ENCODE measurements at regions not wholly inside any gene's neighbourhood (a gene's known extent, or its start where the extent isn't known, plus 50 kb on each side); places are given as distances from the start of the nearest gene placed in this dataset.

DNA sequence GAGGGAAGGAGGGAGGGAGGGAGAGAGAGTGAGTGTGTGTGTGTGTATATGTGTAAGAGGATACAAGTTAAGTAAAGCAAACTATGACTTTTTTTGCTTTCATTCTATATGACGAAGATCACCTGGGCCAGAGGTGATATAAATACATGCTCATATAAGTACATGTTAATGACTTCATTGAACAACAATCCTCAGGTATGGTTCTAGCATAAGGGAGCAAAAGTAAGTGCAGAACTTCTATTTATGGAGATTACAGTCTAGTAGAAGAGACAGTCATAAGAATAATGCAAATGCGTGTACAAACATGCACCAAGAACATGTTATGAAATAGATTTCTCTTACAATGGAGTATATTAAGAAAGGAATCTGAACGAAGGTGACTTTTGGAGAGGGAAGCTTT, 1804.0 kb downstream of the MAT2B start:
- ChIA-PET POLR2A (no interaction called here), CTCF (no interaction called here)
- TF ChIP-seq, protein P1, sequence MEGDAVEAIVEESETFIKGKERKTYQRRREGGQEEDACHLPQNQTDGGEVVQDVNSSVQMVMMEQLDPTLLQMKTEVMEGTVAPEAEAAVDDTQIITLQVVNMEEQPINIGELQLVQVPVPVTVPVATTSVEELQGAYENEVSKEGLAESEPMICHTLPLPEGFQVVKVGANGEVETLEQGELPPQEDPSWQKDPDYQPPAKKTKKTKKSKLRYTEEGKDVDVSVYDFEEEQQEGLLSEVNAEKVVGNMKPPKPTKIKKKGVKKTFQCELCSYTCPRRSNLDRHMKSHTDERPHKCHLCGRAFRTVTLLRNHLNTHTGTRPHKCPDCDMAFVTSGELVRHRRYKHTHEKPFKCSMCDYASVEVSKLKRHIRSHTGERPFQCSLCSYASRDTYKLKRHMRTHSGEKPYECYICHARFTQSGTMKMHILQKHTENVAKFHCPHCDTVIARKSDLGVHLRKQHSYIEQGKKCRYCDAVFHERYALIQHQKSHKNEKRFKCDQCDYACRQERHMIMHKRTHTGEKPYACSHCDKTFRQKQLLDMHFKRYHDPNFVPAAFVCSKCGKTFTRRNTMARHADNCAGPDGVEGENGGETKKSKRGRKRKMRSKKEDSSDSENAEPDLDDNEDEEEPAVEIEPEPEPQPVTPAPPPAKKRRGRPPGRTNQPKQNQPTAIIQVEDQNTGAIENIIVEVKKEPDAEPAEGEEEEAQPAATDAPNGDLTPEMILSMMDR (IDR thresholded peaks at IDR 0.05; ENCODE audit: control extremely low read depth, extremely low read depth, low read depth, missing control alignments): no peak
- DNase-seq (ENCODE audit: extremely low spot score): no peak

DNA sequence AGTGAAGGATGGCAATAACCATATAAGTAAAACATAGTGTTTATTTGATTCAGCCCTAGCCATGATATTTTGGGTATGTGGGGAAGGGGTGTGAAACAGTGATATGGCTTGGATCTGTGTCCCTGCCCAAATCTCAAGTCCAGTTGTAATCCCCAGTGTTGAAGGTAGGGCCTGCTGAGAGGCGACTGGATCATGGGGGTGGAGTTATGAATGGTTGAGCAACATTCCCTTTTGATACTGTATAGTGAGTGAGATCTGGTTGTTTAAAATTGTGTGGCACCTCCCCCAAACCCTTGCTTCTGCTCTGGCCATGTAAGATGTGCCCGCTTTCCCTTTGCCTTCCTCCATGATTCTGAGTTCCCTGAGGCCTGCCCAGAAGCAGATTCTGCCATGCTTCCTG, 1804.6 kb downstream of the MAT2B start:
- DNase-seq (ENCODE audit: extremely low spot score): no peak
- TF ChIP-seq, protein P1 (IDR thresholded peaks at IDR 0.05; ENCODE audit: control extremely low read depth, extremely low read depth, low read depth, missing control alignments): no peak
- ChIA-PET POLR2A (no interaction called here), CTCF (no interaction called here)

DNA sequence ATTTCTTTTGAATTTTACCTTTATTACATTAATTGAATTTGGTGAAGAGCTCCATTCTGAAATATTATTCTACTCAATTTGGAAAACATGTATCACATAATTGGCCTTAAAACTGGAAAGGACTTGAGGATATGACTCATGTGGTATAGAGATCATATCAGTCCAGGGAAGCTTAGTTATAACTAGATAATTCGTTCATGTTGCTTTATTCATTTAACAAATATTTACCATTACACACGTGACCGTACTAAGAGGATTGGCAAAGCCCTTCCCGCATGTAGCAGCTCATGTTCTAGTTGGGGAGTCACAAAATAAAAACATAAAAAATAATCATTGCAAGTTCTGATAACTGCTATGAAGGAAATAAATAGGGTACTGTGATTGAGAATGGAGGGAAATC, 1816.5 kb downstream of the MAT2B start:
- POLR2A ChIA-PET: no interaction called here
- TF ChIP-seq, protein P1 (IDR thresholded peaks at IDR 0.05; ENCODE audit: control extremely low read depth, extremely low read depth, low read depth, missing control alignments): no peak
- CTCF ChIA-PET: interaction anchor here (0.8 to 1.4 kb wide), 3 partner anchors 13 to 30 kb away, joined by 3 to 4 read pairs (median 4); no protein-coding TSS in a partner anchor
- DNase-seq (ENCODE audit: extremely low spot score): no peak

DNA sequence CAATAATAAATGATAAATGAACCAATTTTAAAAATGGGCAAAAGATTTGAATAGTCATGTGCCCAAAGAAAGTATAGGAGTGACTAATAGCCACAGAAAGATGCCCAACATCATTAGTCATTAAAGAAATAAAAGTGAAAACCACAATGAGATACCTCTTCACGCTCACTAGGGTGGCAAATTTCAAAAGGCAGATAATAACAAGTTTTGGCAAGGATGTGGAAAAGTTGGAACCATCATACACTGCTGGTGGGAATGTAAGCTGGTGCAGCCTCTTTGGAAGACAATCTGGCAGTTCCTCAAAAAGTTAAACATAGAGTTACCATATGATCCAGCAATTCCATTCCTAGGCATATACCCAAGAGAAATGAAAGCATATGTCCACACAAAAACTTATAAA, 1819.8 kb downstream of the MAT2B start:
- TF ChIP-seq, protein P1 (IDR thresholded peaks at IDR 0.05; ENCODE audit: control extremely low read depth, extremely low read depth, low read depth, missing control alignments): no peak
- ChIA-PET CTCF (no interaction called here), POLR2A (no interaction called here)
- no peak for DNase-seq (ENCODE audit: extremely low spot score)

DNA sequence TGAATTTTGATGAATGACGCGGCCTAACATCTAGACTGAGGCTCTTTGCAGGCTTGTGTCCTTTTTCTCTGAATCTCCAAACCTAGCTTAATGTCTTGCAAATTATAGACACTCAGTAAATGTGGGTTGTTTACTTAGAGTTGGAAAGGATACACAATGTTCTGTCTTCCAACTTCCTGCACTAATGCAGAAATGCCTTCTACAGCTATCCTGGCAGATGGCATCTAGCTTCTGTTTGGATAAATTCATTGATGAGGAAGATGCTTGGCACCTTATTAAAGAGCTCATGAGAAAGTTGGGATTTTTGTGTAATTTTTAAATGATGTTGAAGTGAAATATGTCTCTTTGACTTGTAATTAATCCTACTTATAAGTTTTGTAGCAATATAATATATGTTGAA, 1822.2 kb downstream of the MAT2B start:
- no peak for DNase-seq (ENCODE audit: extremely low spot score)
- ChIA-PET CTCF (no interaction called here), POLR2A (no interaction called here)
- TF ChIP-seq, protein P1 (IDR thresholded peaks at IDR 0.05; ENCODE audit: control extremely low read depth, extremely low read depth, low read depth, missing control alignments): no peak

DNA sequence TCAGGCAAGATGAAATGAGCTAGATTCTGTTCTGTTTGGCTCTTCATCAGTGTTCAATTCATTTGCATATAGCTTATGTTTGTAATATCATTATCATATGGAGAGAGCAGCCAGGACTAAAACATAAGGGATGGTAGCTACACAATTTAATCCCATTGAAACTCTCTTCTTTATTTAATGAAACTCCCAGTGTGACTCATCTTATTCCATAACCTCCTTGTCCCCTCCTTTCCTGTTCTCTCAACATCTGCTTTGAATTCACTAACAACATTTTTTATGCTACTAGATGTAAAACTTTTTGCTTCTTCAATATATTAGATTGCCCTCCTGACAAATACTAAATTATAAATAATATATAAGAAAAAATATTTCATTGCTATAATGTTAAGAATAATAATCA, 1823.4 kb downstream of the MAT2B start:
- DNase-seq (ENCODE audit: extremely low spot score): no peak
- CTCF ChIA-PET: interaction anchor here (1.2 to 1.8 kb wide), 3 partner anchors 10 to 15 kb away, joined by 4 to 7 read pairs (median 4); no protein-coding TSS in a partner anchor

More for the DNA sequence above, 1823.4 kb downstream of the MAT2B start:
- TF ChIP-seq, protein P1 (IDR thresholded peaks at IDR 0.05; ENCODE audit: control extremely low read depth, extremely low read depth, low read depth, missing control alignments): no peak
- POLR2A ChIA-PET: no interaction called here

All from GM10248 (cell line).